HG03175 (cell line): ENCODE measurements at regions not wholly inside any gene's neighbourhood (a gene's known extent, or its start where the extent isn't known, plus 50 kb on each side); places are given as distances from the start of the nearest gene placed in this dataset.
"Not testable (repeated sequence)": the region's sequence is repeated elsewhere in the genome, so short reads cannot be mapped to it uniquely, and the experiment has no call there.

ENCODE experiments used
- ATAC-seq: cut with Tn5 transposase; IDR thresholded peaks from one replicate; pipeline ENCODE4 v1.9.1; 2021; ENCODE audit warnings: mild to moderate bottlenecking, moderate library complexity; ENCODE audit not compliant: unreplicated experiment

DNA sequence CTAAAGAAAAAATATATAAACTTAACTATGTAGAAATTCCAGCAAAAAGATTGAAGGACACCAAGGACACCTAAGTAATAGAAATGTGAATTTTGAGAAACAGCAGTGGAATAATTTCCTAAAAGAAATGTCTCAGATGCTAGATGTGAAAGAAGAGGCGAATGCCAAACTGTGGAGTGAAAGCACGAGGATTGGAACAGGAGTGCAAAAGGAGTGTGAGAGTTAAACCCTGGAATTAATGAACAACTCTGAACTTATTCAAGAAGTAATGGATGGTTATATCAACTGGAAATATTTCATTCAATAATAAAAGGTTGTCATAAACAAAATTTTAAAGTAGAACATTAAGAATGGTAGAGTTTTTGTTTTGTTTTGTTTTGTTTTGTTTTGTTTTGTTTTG lies 78.5 kb upstream of the SGIP1 start:
- no peak for ATAC-seq

- no peak for ATAC-seq
Observed at GRCh38 chr1:66460776-66461175, 73.2 kb upstream of the SGIP1 start.

DNA sequence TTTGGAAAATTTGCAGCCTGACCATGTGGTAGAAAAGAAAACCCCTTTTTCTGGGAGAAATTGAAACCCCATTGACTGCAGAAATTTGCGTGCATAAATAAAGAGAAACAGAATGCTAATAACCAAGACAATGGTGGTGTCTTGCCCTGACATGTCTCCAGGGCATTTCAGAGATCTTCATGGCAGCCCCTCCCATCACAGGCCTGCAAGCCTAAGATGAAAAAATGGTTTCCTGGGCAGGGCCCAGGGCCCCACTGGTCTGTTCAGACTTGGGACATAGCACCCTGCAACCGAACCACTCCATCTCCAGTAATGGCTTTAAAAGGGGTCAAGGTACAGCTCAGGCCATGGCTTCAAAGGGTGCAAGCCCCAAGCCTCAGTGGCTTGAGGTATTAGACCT lies 71.6 kb upstream of the SGIP1 start:
- ATAC-seq: no peak

DNA sequence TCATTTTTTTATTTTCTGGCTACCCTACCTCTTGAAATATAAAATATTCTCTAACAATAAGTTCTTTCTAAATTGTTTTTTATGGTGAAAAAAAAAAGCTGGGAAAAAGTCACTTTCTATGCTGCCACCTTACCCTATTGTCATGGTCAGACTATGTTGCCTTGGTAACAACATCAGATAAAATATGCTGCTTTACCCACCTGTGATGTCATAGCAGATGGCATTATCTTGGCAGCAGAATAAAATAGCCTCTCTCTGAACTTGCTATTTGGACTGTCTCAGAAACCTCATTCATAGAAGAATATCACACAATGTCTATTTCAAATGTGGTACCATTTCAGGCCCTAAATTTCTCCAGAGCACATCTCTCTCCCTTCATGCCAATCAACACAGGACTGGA lies 69.6 kb upstream of the SGIP1 start:
- no peak for ATAC-seq

- no peak for ATAC-seq
Observed at GRCh38 chr1:66464802-66465201, 69.2 kb upstream of the SGIP1 start.

DNA sequence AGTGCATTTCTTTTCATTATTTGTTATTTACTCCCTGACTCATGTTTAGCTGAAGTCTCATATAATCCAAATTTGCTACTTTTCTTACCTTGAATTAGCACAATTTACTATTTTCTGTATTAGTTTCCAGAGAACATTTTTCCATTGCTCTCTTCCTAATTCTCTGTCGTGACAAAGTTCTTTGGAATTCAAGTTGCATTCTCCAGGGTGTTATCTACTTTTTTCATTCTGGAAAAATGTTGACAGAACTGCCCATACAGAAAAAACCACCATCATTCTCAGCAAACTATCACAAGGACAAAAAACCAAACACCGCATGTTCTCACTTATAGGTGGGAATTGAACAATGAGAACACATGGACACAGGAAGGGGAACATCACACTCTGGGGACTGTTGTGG lies 67.3 kb upstream of the SGIP1 start:
- ATAC-seq: not testable (repeated sequence)

DNA sequence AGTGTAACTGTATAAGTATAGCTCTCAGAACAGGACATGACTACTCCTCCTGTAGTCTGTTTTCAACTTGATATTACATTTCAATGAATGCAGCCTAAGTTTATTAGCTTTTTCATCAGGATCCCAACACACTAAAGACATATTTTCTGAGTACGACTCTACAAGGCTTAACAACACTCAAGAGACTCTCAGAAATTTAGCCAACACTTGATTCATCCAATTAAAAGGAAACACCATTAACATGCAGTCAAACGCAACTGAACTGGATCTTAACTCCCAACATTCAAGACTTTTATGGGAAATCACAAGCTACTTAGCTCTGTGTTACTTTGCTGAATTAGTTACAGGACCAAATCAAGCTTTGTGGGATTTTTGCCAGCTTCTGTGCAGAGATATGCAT lies 65.2 kb upstream of the SGIP1 start:
- no peak for ATAC-seq

DNA sequence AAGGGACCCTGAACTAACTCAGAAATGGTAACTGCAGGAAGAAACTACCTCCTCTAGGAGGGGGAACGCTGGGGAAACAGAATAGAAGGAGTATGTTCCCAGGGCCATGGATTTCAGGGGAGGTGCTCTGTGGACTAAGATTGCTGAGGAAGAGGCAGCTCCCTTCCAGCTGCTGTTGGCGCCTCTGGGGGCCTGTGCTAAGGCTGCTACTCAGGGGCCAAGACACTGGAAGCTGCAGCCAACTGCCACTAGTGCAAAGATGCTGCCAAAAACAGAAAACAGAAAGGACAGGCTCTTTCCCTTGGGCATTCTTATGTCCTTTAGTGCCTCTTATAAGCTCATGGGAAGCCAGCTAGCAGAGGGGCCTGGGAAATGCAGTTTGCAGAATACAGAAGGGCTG lies 58.0 kb upstream of the SGIP1 start:
- ATAC-seq: no peak

GRCh38 chr1:66476774-66477173 lies 57.2 kb upstream of the SGIP1 start:
- no peak for ATAC-seq

GRCh38 chr1:66478116-66478515 lies 55.8 kb upstream of the SGIP1 start:
- no peak for ATAC-seq

GRCh38 chr1:66480162-66480561 lies 53.8 kb upstream of the SGIP1 start:
- no peak for ATAC-seq

- ATAC-seq: not testable (repeated sequence)
Observed at GRCh38 chr1:66481215-66481614, 52.7 kb upstream of the SGIP1 start.
